H9 (cell line): ENCODE measurements at regions not wholly inside any gene's neighbourhood (a gene's known extent, or its start where the extent isn't known, plus 50 kb on each side); places are given as distances from the start of the nearest gene placed in this dataset.

Source experiments
- DNase-seq: peaks from one replicate; pipeline ENCODE4 v3.0.0-alpha.2; 2017
- H2AFZ ChIP-seq: one replicate; pipeline ENCODE4 v1.6.1; 2013; ENCODE audit warnings: mild to moderate bottlenecking, low read length, control low read depth, moderate library complexity
- H2AK5ac ChIP-seq: 2 replicates; pipeline ENCODE4 v1.6.1; 2013; ENCODE audit warnings: low read length, control low read depth, mixed read lengths; ENCODE audit not compliant: insufficient read length
- H2BK120ac ChIP-seq: one replicate; pipeline ENCODE4 v1.6.1; 2013; ENCODE audit warnings: low read depth, mild to moderate bottlenecking, low read length, control low read depth, inconsistent platforms; ENCODE audit not compliant: poor library complexity, severe bottlenecking
- H2BK12ac ChIP-seq: 2 replicates; pipeline ENCODE4 v1.6.1; 2013; ENCODE audit warnings: low read length, control low read depth, mixed read lengths, low read depth; ENCODE audit not compliant: insufficient read length
- H2BK15ac ChIP-seq: 2 replicates; pipeline ENCODE4 v1.6.1; 2013; ENCODE audit warnings: low read depth, low read length, control low read depth
- H2BK20ac ChIP-seq: one replicate; pipeline ENCODE4 v1.6.1; 2013; ENCODE audit warnings: low read depth, mild to moderate bottlenecking, low read length, control low read depth, inconsistent platforms; ENCODE audit not compliant: poor library complexity, severe bottlenecking
- H2BK5ac ChIP-seq: 2 replicates; pipeline ENCODE4 v1.6.1; 2013; ENCODE audit warnings: low read length, control low read depth, mixed read lengths; ENCODE audit not compliant: insufficient read length
- H3K14ac ChIP-seq: 2 replicates; pipeline ENCODE4 v1.6.1; 2013; ENCODE audit warnings: low read length, control low read depth; ENCODE audit not compliant: insufficient read depth
- H3K18ac ChIP-seq: 2 replicates; pipeline ENCODE4 v1.6.1; 2013; ENCODE audit warnings: low read depth, mild to moderate bottlenecking, mixed read lengths, low read length, control low read depth; ENCODE audit not compliant: insufficient read length
- H3K23ac ChIP-seq: 2 replicates; pipeline ENCODE4 v1.6.1; 2013; ENCODE audit warnings: low read length, control low read depth, mixed read lengths, low read depth; ENCODE audit not compliant: insufficient read length
- H3K23me2 ChIP-seq: 2 replicates; pipeline ENCODE4 v1.6.1; 2013; ENCODE audit warnings: low read depth, mild to moderate bottlenecking, mixed read lengths, low read length, control low read depth; ENCODE audit not compliant: insufficient read length, poor library complexity, severe bottlenecking
- H3K27ac ChIP-seq: 2 replicates; pipeline ENCODE4 v1.5.1; 2013; ENCODE audit warnings: low read length, control low read depth, mixed read lengths, low read depth; ENCODE audit not compliant: insufficient read length
- H3K27me3 ChIP-seq: 2 replicates; pipeline ENCODE4 v1.6.1; 2013; ENCODE audit warnings: low read length, control low read depth, inconsistent platforms; ENCODE audit not compliant: insufficient read depth
- H3K4ac ChIP-seq: 2 replicates; pipeline ENCODE4 v1.6.1; 2013; ENCODE audit warnings: low read depth, mild to moderate bottlenecking, control low read depth, inconsistent platforms, low read length, moderate library complexity
- H3K4me1 ChIP-seq: 2 replicates; pipeline ENCODE4 v1.6.1; 2013; ENCODE audit warnings: low read length, control low read depth, inconsistent platforms; ENCODE audit not compliant: insufficient read depth
- H3K4me2 ChIP-seq: 2 replicates; pipeline ENCODE4 v1.6.1; 2013; ENCODE audit warnings: low read length, control low read depth, mixed read lengths; ENCODE audit not compliant: insufficient read length, insufficient read depth
- H3K56ac ChIP-seq: 2 replicates; pipeline ENCODE4 v1.6.1; 2013; ENCODE audit warnings: low read depth, mild to moderate bottlenecking, mixed read lengths, low read length, control low read depth; ENCODE audit not compliant: insufficient read length
- H3K79me1 ChIP-seq: 2 replicates; pipeline ENCODE4 v1.6.1; 2013; ENCODE audit warnings: low read depth, mild to moderate bottlenecking, moderate library complexity, low read length, control low read depth, inconsistent platforms; ENCODE audit not compliant: insufficient read depth, poor library complexity, severe bottlenecking
- H3K79me2 ChIP-seq: 2 replicates; pipeline ENCODE4 v1.6.1; 2013; ENCODE audit warnings: low read length, control low read depth, inconsistent platforms; ENCODE audit not compliant: insufficient read depth
- H3K9ac ChIP-seq: 2 replicates; pipeline ENCODE4 v1.6.1; 2013; ENCODE audit warnings: low read length, control low read depth, mixed read lengths; ENCODE audit not compliant: insufficient read length; ENCODE audit errors: extremely low read depth
- H3K9me3 ChIP-seq: one replicate; pipeline ENCODE4 v1.6.1; 2013; ENCODE audit warnings: low read depth, low read length, inconsistent platforms; ENCODE audit not compliant: control insufficient read depth
- H3T11ph ChIP-seq: one replicate; pipeline ENCODE4 v1.6.1; 2013; ENCODE audit warnings: mild to moderate bottlenecking, low read length, control low read depth, inconsistent platforms
- H4K20me1 ChIP-seq: one replicate; pipeline ENCODE4 v1.6.1; 2013; ENCODE audit not compliant: control insufficient read depth, insufficient read length, insufficient read depth
- H4K5ac ChIP-seq: 2 replicates; pipeline ENCODE4 v1.6.1; 2013; ENCODE audit warnings: low read depth, mild to moderate bottlenecking, mixed read lengths, low read length, control low read depth; ENCODE audit not compliant: insufficient read length
- H4K8ac ChIP-seq: replicated peaks from 2 replicates; pipeline ENCODE4 v1.6.1; 2013; ENCODE audit warnings: low read length, control low read depth, mixed read lengths, low read depth; ENCODE audit not compliant: insufficient read length
- H4K91ac ChIP-seq: 2 replicates; pipeline ENCODE4 v1.6.1; 2013; ENCODE audit warnings: low read depth, mild to moderate bottlenecking, moderate library complexity, mixed read lengths, low read length, control low read depth; ENCODE audit not compliant: insufficient read length
- H3K27ac Mint-ChIP-seq, 3 experiments: 2 replicates in 2 of 3; 3 replicates in 1 of 3; pipeline ENCODE4 v1.8.0; 2020 to 2021; ENCODE audit warnings: mixed read lengths in 3 of 3, mild to moderate bottlenecking in 1 of 3, moderate library complexity in 1 of 3
- H3K27me3 Mint-ChIP-seq: 2 replicates; pipeline ENCODE4 v1.8.0; 2021; ENCODE audit warnings: low read depth, mild to moderate bottlenecking, moderate library complexity, mixed read lengths
- H3K36me3 Mint-ChIP-seq, 3 experiments: 2 replicates in 2 of 3; 3 replicates in 1 of 3; pipeline ENCODE4 v1.8.0; 2020 to 2021; ENCODE audit warnings: low read depth in 3 of 3, mixed read lengths in 3 of 3; ENCODE audit not compliant: insufficient read depth in 1 of 3
- H3K4me1 Mint-ChIP-seq, 2 experiments: 2 replicates each; pipeline ENCODE4 v1.8.0; 2020; ENCODE audit warnings: mixed read lengths in 2 of 2
- H3K4me3 Mint-ChIP-seq, 2 experiments: 2 replicates in 1 of 2; 3 replicates in 1 of 2; pipeline ENCODE4 v1.8.0; 2020 to 2021; ENCODE audit warnings: mild to moderate bottlenecking in 2 of 2, mixed read lengths in 2 of 2, moderate library complexity in 1 of 2
- H3K9me3 Mint-ChIP-seq, 2 experiments: 2 replicates in 1 of 2; 3 replicates in 1 of 2; pipeline ENCODE4 v1.8.0; 2020; ENCODE audit warnings: mild to moderate bottlenecking in 2 of 2, mixed read lengths in 2 of 2, moderate library complexity in 1 of 2
- WGBS: extraction: QIAGEN DNeasy Blood & Tissue Kit; methylation state at CpG from one replicate; pipeline ENCODE4 v1.1.7; 2013; ENCODE audit warnings: missing lambda C conversion rate, low lambda C conversion rate, mixed read lengths; ENCODE audit not compliant: insufficient read length; ENCODE audit errors: extremely low coverage; 5-methylcytosine and 5-hydroxymethylcytosine counted together
- TF ChIP-seq, protein P1 (sequence below): fragments of 200-600 bp; sonication (generic); conservative IDR thresholded peaks from 3 replicates; pipeline ENCODE4 v1.8.0; 2021; ENCODE audit warnings: antibody characterized with exemption, mild to moderate bottlenecking

DNA sequence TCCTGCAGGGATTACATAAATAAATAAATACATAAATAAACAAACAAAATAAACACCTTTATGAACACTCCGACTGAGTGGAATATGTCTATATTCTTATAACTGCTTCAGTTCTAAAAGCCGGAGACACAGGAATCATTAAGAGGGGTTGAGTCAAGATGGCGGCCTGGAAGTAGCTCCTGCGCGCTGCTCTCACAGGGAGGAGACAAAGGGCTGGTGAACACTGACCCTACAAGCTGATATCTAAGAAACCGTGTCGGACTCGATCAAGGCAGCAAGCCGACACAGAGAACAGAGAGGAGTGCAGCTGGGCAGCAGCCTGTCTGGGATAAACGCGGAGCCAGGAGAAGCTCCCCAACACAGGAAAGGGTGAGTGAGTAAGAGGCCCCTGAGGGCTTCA lies 1098.6 kb upstream of the NCAM2 start:
- Histone ChIP-seq H2BK15ac (no peak overlapping the region), H4K91ac (no peak overlapping the region), H3K79me2 (no peaks in the 10 kb centered on the region), H3K27ac (no peak overlapping the region), H3K4me1 (no peaks in the 10 kb centered on the region), H2BK120ac (no peak overlapping the region), H2BK20ac (no peak overlapping the region), H2AFZ (no peak overlapping the region), H3K9me3 (no peaks in the 10 kb centered on the region), H3K23me2 (no peaks in the 10 kb centered on the region), H3K4me2 (no peak overlapping the region), H3K9ac (no peak overlapping the region), H3K56ac (no peak overlapping the region), H3K4ac (no peak overlapping the region), H3K18ac (no peak overlapping the region), H2BK12ac (no peak overlapping the region), H2BK5ac (no peak overlapping the region), H3T11ph (no peak overlapping the region), H4K5ac (no peak overlapping the region), H3K79me1 (no peaks in the 10 kb centered on the region), H2AK5ac (no peak overlapping the region), H3K23ac (no peak overlapping the region), H3K14ac (no peak overlapping the region), H3K27me3 (no peaks in the 10 kb centered on the region), H4K20me1 (no peaks in the 10 kb centered on the region), H4K8ac (no peak overlapping the region)
- Mint-ChIP-seq H3K36me3 (peaks cover 2 to 8% (median 3%) of the 10 kb centered on the region in 3 experiments; a peak in 3 of 7 replicates), H3K27me3 (no peaks in the 10 kb centered on the region), H3K27ac (no peak overlapping the region), H3K4me1 (no peaks in the 10 kb centered on the region), H3K9me3 (peaks cover 6 to 9% of the 10 kb centered on the region in 2 experiments; a peak in 4 of 5 replicates), H3K4me3 (no peak overlapping the region)
- no peak for DNase-seq
- TF ChIP-seq, protein P1, sequence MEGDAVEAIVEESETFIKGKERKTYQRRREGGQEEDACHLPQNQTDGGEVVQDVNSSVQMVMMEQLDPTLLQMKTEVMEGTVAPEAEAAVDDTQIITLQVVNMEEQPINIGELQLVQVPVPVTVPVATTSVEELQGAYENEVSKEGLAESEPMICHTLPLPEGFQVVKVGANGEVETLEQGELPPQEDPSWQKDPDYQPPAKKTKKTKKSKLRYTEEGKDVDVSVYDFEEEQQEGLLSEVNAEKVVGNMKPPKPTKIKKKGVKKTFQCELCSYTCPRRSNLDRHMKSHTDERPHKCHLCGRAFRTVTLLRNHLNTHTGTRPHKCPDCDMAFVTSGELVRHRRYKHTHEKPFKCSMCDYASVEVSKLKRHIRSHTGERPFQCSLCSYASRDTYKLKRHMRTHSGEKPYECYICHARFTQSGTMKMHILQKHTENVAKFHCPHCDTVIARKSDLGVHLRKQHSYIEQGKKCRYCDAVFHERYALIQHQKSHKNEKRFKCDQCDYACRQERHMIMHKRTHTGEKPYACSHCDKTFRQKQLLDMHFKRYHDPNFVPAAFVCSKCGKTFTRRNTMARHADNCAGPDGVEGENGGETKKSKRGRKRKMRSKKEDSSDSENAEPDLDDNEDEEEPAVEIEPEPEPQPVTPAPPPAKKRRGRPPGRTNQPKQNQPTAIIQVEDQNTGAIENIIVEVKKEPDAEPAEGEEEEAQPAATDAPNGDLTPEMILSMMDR = no peak
- no CpG with 5 or more reads among the region's 11 CpGs for WGBS
